Breast epithelium (tissue), 3 donors: ENCODE measurements at regions not wholly inside any gene's neighbourhood (a gene's known extent, or its start where the extent isn't known, plus 50 kb on each side); places are given as distances from the start of the nearest gene placed in this dataset.

Source experiments
- POLR2A ChIP-seq: fragments of 450-650 bp; IDR thresholded peaks from one replicate; pipeline ENCODE4 v1.6.1; 2016; ENCODE audit warnings: antibody characterized with exemption, mild to moderate bottlenecking, moderate library complexity
- TF ChIP-seq, protein P1 (sequence below), 3 donors: fragments of 450-650 bp; IDR thresholded peaks; one replicate each; pipeline ENCODE4 v1.5.1; 2016 to 2017; ENCODE audit warnings: antibody characterized with exemption in 3 of 3, mild to moderate bottlenecking in 3 of 3, moderate library complexity in 3 of 3

- TF ChIP-seq, protein P1, sequence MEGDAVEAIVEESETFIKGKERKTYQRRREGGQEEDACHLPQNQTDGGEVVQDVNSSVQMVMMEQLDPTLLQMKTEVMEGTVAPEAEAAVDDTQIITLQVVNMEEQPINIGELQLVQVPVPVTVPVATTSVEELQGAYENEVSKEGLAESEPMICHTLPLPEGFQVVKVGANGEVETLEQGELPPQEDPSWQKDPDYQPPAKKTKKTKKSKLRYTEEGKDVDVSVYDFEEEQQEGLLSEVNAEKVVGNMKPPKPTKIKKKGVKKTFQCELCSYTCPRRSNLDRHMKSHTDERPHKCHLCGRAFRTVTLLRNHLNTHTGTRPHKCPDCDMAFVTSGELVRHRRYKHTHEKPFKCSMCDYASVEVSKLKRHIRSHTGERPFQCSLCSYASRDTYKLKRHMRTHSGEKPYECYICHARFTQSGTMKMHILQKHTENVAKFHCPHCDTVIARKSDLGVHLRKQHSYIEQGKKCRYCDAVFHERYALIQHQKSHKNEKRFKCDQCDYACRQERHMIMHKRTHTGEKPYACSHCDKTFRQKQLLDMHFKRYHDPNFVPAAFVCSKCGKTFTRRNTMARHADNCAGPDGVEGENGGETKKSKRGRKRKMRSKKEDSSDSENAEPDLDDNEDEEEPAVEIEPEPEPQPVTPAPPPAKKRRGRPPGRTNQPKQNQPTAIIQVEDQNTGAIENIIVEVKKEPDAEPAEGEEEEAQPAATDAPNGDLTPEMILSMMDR (IDR thresholded peaks at IDR 0.05), result no peak
- TF ChIP-seq POLR2A, result no peak
Measured at GRCh38 chr10:3469639-3470020, 297.0 kb upstream of the PITRM1 start.
